Natural killer cell (primary cell): ENCODE measurements at regions not wholly inside any gene's neighbourhood (a gene's known extent, or its start where the extent isn't known, plus 50 kb on each side); places are given as distances from the start of the nearest gene placed in this dataset.

ENCODE experiments used
- ATAC-seq, 3 donors: fragments of 150-1000 bp in 2 of 3; fragments of 200-7000 bp in 1 of 3; cut with Tn5 transposase; 1 replicate in 1 of 3; 2 replicates in 2 of 3; pipeline ENCODE4 v1.10.0; 2021; ENCODE audit warnings: mild to moderate bottlenecking in 2 of 3, moderate library complexity in 2 of 3
- DNase-seq, 2 donors: peaks; one replicate each; pipeline versions ENCODE4 v3.0.0 to v3.0.0-alpha.2; 2013 to 2021; ENCODE audit warnings: mixed read lengths in 1 of 2
- H3K27ac ChIP-seq: one replicate; pipeline ENCODE4 v1.5.1; 2013; ENCODE audit warnings: mild to moderate bottlenecking, low read length
- H3K27me3 ChIP-seq: one replicate; pipeline ENCODE4 v1.6.1; 2013; ENCODE audit warnings: low read length; ENCODE audit not compliant: control insufficient read depth, insufficient read depth
- H3K36me3 ChIP-seq: one replicate; pipeline ENCODE4 v1.6.1; 2013; ENCODE audit warnings: low read length; ENCODE audit not compliant: control insufficient read depth, insufficient read depth
- H3K4me1 ChIP-seq: one replicate; pipeline ENCODE4 v1.6.1; 2013; ENCODE audit warnings: low read length; ENCODE audit not compliant: control insufficient read depth, insufficient read depth
- H3K4me3 ChIP-seq: one replicate; pipeline ENCODE4 v1.5.1; 2013; ENCODE audit warnings: low read length
- H3K9me3 ChIP-seq: one replicate; pipeline ENCODE4 v1.6.1; 2013; ENCODE audit warnings: low read length; ENCODE audit not compliant: control insufficient read depth, insufficient read depth
- H3K27ac Mint-ChIP-seq, 2 donors: one replicate each; pipeline ENCODE4 v1.8.0; 2022; ENCODE audit warnings: mild to moderate bottlenecking in 2 of 2, mixed read lengths in 2 of 2, moderate library complexity in 1 of 2
- H3K27me3 Mint-ChIP-seq, 2 donors: one replicate each; pipeline ENCODE4 v1.8.0; 2022; ENCODE audit warnings: low read depth in 2 of 2, mixed read lengths in 2 of 2
- H3K36me3 Mint-ChIP-seq: one replicate; pipeline ENCODE4 v1.8.0; 2022; ENCODE audit warnings: mixed read lengths
- H3K4me1 Mint-ChIP-seq, 2 donors: one replicate each; pipeline ENCODE4 v1.8.0; 2022; ENCODE audit warnings: mixed read lengths in 2 of 2
- H3K4me3 Mint-ChIP-seq: one replicate; pipeline ENCODE4 v1.8.0; 2022; ENCODE audit warnings: mild to moderate bottlenecking, moderate library complexity, mixed read lengths
- H3K9me3 Mint-ChIP-seq, 2 donors: one replicate each; pipeline ENCODE4 v1.8.0; 2022; ENCODE audit warnings: mixed read lengths in 2 of 2
- CTCF ChIP-seq: fragments of 200-600 bp; IDR thresholded peaks from one replicate; pipeline ENCODE4 v1.8.0; 2022; ENCODE audit warnings: antibody characterized with exemption
- WGBS: methylation state at CpG from one replicate; pipeline ENCODE4 v1.1.7; 2013; ENCODE audit warnings: missing lambda C conversion rate; ENCODE audit not compliant: insufficient coverage; 5-methylcytosine and 5-hydroxymethylcytosine counted together
- intact Hi-C: fragments of 100-400 bp; cut with micrococcal nuclease; formaldehyde crosslinking; loops from one replicate; pipeline ENCODE4 v1.14.2; 2022

GRCh38 chr5:175082346-175082745, 358.0 kb downstream of the MSX2 start:
- H3K4me3 Mint-ChIP-seq: no peak overlapping the region
- intact Hi-C loops: no loop called here
- H3K36me3 Mint-ChIP-seq: no peaks in the 10 kb centered on the region
- ATAC-seq (no peak), DNase-seq (no peak)
- no peaks in the 10 kb centered on the region for H3K27me3 Mint-ChIP-seq
- no peaks in the 10 kb centered on the region for H3K4me1 Mint-ChIP-seq
- H3K27me3 ChIP-seq: no peaks in the 10 kb centered on the region
- no peak overlapping the region for H3K4me3 ChIP-seq
- H3K36me3 ChIP-seq: no peaks in the 10 kb centered on the region
- H3K9me3 ChIP-seq: no peaks in the 10 kb centered on the region
- peaks cover 4% of the 10 kb centered on the region in 2 donors for H3K9me3 Mint-ChIP-seq
- no peak for TF ChIP-seq CTCF
- 86% methylated on average over 1 of the region's 1 CpG for WGBS
- H3K4me1 ChIP-seq: no peaks in the 10 kb centered on the region
- H3K27ac ChIP-seq: no peak overlapping the region
- H3K27ac Mint-ChIP-seq: no peak overlapping the region

- 55% methylated on average over 2 of the region's 2 CpGs for WGBS
- no peak for TF ChIP-seq CTCF
Observed at GRCh38 chr5:175079707-175080106, 355.3 kb downstream of the MSX2 start.

GRCh38 chr5:175070283-175070682, 345.9 kb downstream of the MSX2 start:
- no peaks in the 10 kb centered on the region for H3K4me1 Mint-ChIP-seq
- H3K4me3 ChIP-seq: no peak overlapping the region
- no peak for DNase-seq
- H3K4me3 Mint-ChIP-seq: no peak overlapping the region
- no peak overlapping the region for H3K27ac ChIP-seq
- no peak for ATAC-seq
- no peak for TF ChIP-seq CTCF
- no peak overlapping the region for H3K27ac Mint-ChIP-seq
- H3K4me1 ChIP-seq: no peaks in the 10 kb centered on the region
- no peaks in the 10 kb centered on the region for H3K9me3 ChIP-seq
- H3K27me3 Mint-ChIP-seq: no peaks in the 10 kb centered on the region
- no peaks in the 10 kb centered on the region for H3K36me3 Mint-ChIP-seq
- H3K9me3 Mint-ChIP-seq: peaks cover 0 to 4% of the 10 kb centered on the region in 2 donors
- H3K27me3 ChIP-seq: no peaks in the 10 kb centered on the region
- no peaks in the 10 kb centered on the region for H3K36me3 ChIP-seq
- intact Hi-C loops: no loop called here

More at GRCh38 chr5:175079707-175080106, 355.3 kb downstream of the MSX2 start:
- no peak overlapping the region for H3K4me3 Mint-ChIP-seq
- H3K27ac Mint-ChIP-seq: no peak overlapping the region
- no peak for DNase-seq
- no peak for ATAC-seq
- H3K4me1 Mint-ChIP-seq: no peaks in the 10 kb centered on the region
- no peaks in the 10 kb centered on the region for H3K27me3 Mint-ChIP-seq
- Histone ChIP-seq H3K27ac (no peak overlapping the region), H3K27me3 (no peaks in the 10 kb centered on the region), H3K9me3 (no peaks in the 10 kb centered on the region), H3K36me3 (no peaks in the 10 kb centered on the region), H3K4me3 (no peak overlapping the region), H3K4me1 (no peaks in the 10 kb centered on the region)
- H3K9me3 Mint-ChIP-seq: peaks cover 4% of the 10 kb centered on the region in 2 donors
- intact Hi-C loops: no loop called here
- H3K36me3 Mint-ChIP-seq: no peaks in the 10 kb centered on the region

- DNase-seq (no peak), ATAC-seq (no peak)
- peak overlapping the region; percentile 23 for H3K4me3 Mint-ChIP-seq
- no peaks in the 10 kb centered on the region for H3K9me3 ChIP-seq
- 37% methylated on average over 2 of the region's 2 CpGs for WGBS
- H3K4me1 Mint-ChIP-seq: no peaks in the 10 kb centered on the region
- no peak overlapping the region for H3K4me3 ChIP-seq
- H3K4me1 ChIP-seq: peaks cover 3% of the 10 kb centered on the region
- H3K27me3 ChIP-seq: no peaks in the 10 kb centered on the region
- TF ChIP-seq CTCF: no peak
- no peaks in the 10 kb centered on the region for H3K36me3 Mint-ChIP-seq
- intact Hi-C loops: no loop called here
- H3K27me3 Mint-ChIP-seq: peaks cover 10 to 24% of the 10 kb centered on the region in 2 donors
- H3K9me3 Mint-ChIP-seq: no peaks in the 10 kb centered on the region
- no peak overlapping the region for H3K27ac Mint-ChIP-seq
- no peaks in the 10 kb centered on the region for H3K36me3 ChIP-seq
- H3K27ac ChIP-seq: no peak overlapping the region
Observed at GRCh38 chr5:175060257-175060656, 335.9 kb downstream of the MSX2 start.
